ENCODE measurements at regions not wholly inside any gene's neighbourhood (a gene's known extent, or its start where the extent isn't known, plus 50 kb on each side); places are given as distances from the start of the nearest gene placed in this dataset.
"Not testable (repeated sequence)": the region's sequence is repeated elsewhere in the genome, so short reads cannot be mapped to it uniquely, and the experiment has no call there.

DNA sequence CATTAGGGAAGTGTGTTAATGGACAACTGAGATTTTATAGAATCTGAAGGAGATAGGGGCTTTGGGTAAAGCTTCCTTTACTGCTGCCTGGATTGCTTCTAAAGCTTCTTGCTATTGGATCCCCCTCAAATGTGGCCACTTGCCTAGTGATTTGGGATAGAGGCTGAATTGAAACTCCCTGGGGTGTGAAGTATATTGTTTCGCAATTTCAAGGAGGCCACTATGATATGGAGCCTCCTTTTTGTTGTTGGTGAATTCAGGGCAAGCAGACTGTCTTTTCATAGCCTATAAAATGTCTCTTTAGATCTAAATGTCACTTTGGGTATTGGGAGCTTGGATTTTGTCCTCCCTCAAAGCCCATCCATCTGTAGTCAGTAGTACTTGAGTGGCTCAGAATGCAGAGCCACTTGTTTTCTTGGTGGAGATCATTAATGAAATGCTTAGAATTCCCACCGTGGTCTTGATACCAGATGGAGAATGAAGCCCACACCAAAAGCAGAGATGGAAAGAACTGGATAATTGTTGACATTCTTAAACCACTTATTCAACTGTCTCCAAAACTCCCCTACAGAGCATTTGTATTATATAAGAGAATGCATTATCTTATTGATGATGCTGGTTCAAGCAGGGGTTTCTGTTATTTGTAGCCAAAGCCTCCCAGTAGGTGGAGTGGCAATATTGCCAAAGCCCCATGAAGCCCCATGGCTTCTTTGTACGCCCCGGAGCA is 144.3 kb upstream of the KCNE2 start:
- DNase-seq (ENCODE audit: low read depth), result no peak

DNA sequence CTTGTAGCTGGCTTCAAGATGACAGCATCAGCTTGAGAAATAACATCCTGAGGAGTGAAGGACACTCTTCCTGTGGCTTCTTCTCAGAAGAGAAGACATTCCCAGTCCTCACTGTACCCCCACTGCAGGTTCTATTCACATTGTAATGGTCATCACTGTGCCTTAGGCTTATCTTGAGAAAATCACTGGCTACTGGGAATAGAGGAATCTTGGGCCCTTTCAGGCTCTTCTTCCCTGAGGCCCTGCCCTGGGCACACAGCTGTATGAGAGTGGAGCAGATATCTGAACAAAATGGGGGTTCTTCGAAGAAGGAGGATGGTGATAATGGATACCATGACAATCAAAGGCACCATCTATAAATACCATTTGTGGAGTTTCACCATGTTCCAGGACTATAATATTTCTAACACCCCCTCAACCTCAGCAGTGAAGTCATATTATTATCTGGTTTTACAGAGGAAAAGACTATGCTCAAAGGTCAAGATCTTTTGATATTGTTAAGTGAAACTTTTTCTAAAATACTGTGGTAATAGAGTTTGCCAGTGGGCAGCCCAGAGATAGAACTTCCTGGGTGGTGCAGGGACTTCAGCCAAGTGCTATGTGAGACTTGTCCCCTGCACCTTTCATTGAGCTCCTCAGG is 143.1 kb upstream of the KCNE2 start:
- no peak for DNase-seq (ENCODE audit: low read depth)

DNA sequence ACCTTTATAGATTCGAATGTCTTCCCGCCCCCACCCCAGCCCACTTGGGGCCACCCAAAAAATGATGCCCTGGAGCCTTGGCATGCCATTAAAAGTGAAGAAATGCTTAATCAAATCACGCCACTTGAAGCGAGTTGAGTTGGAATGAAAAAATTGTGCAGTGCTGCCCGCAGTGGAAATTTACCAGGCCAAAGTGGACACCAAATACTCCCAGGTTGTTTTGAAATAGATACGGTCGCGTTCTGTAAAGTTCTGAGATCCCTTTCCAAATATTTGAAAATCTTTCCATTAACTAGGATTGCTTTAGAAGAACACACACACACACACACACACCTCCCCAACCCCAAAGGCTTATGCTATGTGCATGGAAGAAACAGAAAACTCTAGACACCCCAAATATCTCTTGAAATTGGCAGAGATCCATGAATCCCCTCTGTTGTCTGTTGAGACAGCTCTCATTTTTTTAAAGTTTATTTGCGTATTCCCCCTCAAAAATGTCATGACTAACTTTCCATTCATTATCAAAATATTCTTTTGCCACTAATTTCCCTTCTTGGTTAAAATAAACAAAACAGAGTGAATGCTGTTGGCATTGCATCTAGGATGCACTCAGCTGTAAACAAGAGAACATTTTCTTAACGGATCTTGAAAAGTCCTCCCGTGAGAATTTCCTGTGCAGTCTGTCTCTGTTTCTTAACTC is 142.3 kb upstream of the KCNE2 start:
- DNase-seq (ENCODE audit: low read depth), result no peak

DNA sequence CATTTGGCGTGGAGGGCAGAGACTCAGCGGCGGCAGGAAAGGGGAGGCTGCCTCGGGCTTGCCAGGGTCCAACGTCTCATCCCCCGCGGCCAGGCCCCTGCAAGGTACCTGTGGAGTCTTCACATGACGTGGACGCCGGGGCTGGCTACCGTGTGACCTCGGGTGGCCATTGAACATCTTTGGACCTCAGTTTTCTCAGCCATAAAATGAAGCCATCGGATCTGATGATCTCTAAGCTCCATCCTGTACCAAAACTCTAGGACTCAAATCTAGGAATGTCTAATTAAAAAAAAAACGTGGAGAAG is 141.8 kb upstream of the KCNE2 start:
- DNase-seq (ENCODE audit: low read depth), result no peak

DNA sequence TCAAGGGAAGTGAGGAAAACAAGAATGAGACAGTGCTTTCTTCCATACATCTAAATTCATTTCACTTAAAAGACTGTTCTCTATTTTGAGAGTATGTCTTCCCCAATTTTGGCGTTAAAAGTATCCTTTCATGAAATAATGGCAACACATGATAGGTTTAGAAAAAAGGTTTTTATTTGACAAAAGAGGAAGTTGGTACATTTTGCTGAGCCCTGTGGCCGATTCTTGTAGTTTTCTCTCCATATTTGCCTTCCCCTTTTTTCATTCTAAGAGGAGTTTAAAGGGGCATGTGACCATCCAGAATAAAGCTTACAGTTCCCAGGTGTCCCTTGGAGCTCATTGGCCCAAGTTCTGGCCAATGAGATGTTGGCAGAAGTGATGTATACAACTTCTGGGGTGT is 140.4 kb upstream of the KCNE2 start:
- no peak for DNase-seq (ENCODE audit: low read depth)

DNA sequence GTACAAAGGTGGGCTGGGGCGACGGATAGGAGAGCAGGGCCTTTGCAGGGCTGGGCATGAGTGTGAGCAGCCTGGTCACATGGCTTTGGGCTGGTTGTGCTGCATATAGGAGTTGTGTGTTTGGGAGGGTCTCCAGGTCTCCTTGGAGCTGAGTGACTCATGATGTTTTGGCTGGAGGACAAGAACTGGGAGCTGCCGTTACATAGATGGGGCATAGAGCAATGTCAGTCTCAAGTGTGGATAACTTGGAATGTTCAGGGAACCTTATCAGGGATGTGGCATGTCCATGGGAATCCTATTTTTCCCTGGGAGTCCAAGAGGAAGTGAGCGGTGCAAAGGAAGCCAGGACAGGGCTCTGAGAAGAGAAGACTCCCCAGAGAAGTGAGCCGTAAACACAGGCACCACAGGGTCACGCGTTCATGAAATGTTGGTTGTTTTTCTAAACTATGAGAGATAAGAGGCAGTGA is 136.4 kb upstream of the KCNE2 start:
- no peak for DNase-seq (ENCODE audit: low read depth)

DNA sequence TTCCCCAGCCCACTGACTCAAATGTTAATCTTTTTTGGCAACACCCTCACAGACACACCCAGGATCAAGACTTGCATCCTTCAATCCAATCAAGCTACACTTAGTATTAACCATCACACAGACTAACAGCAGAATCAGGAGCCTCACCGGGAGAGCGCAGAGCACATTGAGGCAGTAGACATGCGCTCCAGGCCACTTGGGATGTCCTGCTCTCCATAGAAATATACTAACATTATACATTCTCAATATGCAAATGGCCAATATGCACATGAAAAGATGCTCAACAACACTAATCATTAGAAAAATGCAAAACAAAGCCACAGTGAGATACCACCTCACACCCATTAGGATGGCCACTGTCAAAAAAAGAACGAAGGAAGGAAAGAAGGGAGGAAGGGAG is 135.0 kb upstream of the KCNE2 start:
- DNase-seq (ENCODE audit: low read depth), result no peak

DNA sequence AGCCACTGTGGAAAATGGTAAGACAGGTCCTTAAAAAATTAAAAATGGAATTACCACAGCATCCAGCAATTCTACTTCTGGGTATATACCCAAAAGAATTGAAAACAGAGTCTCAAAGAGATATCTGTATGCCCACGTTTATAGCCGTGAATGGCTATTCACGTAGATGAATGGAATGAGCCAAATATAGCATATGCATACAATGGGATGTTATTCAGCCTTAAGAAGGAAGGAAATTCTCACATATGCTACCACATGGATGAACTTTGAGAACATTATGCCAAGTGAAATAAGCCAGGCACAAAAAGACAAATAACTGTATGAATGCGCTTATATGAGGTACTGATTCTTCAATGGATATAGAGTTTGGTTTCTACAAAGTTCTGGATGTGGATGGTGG is 134.5 kb upstream of the KCNE2 start:
- DNase-seq (ENCODE audit: low read depth), result no peak

DNA sequence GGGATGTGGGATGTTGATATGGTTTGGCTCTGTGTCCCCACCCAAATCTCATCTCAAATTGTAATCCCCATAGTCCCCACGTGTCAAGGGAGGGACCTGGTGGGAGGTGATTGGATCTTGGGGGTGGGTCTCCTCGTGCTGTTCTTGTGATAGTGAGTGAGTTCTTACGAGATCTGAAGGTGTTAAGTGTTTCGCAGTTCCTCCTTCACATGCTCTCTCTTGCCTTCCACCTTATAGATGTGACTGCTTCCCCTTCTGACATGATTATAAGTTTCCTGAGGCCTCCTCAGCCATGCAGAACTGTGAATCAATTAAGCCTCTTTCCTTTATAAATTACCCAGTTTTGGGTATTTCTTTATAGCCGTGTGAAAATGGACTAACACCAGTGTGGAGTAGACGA is 130.1 kb upstream of the KCNE2 start:
- not testable (repeated sequence) for DNase-seq (ENCODE audit: low read depth)

DNA sequence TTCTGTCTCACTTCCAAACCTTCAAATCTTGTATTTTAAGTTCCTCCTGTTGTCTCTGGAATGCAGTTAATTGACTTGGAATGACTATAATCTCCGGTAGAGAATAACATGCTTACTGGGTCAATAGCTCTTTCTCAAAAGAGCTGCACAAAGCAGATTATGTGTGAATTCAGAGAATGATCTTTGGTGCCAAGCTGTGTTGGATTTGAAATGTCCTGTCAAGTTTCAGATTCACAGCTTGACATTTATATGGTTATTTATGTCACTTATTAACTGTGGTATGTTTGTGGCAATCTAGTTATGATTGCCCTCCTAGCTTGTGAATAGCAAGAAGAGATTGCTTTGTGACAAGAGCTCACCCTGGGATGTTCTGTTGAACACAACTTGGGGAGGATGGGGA is 128.3 kb upstream of the KCNE2 start:
- DNase-seq (ENCODE audit: low read depth), result no peak

DNA sequence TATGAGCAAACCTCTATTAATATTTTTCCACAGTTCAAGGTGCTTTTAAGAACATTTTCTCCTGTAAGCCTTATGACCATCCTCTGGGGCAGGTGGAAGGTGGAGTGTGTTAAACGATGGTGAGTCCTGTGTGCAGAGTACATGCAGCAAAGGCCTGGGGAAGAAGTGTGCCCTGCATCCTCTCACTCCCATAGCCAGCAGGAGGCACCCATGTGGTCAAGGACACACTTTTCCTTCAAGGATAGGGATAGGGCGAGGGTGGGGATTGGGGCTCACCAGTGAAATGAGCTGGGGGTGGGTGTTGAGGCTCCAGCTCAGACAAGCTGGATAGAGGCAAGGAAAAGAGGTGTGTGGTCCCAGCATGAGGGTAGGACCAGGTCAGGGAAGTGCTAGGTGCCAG is 120.8 kb upstream of the KCNE2 start:
- no peak for DNase-seq (ENCODE audit: low read depth)

DNA sequence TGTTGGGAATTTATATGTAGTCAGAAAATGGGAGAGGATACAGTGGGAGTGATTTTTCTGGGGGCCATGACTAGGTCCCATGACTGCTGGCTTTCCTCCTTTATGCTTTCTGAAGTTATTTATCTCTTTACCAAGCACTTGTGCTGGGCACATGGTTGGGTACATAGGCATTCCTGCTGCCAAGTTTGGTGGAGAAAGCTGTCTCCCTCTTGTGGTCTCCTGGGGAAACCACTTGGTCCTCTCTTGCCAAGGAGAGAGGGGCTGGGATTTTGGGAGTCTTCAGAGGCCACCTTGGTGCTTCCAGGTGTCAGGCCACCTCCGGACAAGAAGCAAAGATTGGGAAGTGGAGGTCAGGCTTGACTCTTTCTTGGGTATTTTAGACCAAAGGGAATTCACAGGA is 120.2 kb upstream of the KCNE2 start:
- DNase-seq (ENCODE audit: low read depth), result no peak

DNA sequence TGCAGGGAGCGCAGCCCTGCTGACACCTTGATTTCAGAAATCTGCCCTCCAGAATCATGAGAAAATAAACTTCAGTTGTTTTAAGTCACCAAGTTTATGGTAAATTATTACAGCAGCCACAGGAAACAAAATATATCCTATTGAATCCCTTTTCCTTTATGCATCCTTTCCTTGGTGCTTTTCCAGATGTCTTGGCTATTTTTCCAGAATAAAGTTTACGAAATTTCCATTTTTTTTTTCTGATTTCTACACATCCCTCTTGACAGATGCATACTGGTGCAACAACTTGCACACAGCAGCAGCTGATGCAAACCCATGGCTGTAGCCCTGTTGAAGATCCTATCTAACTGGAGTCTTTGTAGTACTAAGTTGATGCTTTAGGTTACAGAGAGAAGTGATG is 111.1 kb upstream of the KCNE2 start:
- no peak for DNase-seq (ENCODE audit: low read depth)

DNA sequence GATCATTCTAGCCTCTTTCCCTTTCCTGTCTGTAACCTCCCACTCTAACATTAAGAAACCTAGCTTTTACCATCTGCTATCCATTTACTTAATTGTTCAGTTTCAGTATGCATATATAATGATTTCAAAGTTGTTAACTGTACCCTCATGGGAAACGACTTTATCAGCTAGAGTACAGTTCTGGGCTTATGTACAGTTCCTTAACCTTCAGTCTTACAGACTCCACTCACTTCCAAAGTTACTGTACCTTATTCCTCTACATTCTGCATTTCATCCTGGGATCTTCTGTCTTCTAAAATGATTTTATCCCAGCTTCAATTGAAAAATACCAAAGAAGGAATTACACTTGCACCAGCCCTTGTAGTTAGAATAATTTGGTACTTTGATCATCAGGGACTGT is 108.7 kb upstream of the KCNE2 start:
- DNase-seq (ENCODE audit: low read depth), result no peak

DNA sequence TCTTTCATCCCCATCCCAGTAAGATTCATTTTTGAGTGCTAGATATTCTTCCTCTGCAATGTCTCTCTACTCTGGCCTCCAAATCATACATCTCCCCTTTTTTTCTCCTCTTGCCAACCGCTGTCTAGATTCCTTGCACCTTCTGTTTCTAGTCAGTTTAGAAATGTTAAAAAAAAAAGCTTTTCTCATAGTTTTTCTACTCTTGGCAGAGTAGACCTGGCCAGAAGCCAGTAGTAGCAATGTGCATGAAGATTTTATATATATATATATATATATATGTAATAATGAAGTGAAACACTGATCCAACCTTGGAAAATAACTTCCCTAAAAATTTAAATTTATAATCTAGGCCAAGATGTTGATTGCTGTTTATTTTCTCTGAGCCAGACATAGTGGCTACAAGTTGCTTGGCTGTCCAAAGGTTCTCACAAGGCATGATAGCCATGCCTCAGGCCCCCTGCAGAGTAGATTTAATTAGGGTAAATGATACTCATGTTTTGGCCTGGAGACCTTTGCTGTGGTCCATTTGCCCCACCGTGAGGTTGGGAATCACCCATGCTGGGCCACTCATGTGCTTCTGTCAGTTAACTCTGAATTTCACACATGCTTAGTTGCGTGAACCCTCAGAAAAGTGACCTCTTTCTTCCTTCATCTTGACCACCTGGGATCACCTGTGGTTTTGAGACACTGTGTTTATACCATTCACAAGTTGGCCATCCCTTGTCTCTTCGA is 103.4 kb upstream of the KCNE2 start:
- DNase-seq (ENCODE audit: low read depth), result no peak

DNA sequence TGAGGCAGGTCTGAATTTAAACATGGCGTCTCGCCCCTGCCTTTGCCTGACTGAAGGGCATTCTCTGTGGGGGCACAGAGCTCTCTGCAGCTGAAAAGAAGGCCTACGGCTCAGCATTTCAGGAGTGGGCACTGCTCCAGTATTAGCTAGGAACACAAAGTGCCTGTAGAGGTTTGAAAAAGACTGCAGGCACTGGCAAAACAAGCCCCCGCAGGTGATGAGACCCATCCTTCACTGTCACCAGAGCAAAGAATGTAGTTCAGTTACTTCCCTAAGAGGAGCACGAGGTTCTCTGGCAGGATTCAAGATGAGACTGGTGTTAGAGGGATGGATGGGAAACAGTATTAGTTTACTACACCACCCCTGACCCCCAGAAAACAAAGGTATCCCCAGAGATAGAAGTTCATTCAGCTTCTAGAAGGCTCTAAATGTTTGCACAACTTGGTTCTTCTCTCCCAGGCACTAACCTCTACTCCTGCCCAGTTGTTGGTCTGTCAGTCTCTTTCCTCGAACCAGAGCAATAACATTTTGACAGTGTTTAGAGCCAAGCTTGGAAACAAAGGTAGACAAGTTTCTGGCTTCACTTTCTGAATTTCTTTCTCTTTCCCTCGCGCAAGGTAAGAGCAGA is 101.9 kb upstream of the KCNE2 start:
- DNase-seq (ENCODE audit: low read depth), result no peak

DNA sequence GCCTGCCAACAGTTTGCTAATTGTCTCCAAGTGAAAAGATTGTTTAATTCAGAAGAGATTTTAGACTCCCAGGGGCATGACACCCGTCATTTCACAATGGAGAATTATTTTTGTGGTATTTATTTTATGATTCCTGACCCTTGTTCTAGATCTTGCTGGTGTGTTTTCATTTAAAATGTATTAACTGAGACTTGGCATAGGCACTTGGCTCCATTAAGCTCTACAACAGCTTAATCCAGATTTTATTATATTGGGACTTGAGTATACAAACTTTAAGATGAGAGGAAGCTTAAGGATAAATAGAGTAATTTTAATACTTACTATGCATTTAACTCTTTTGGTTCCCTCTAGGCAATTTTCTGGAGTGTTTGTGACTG is 101.3 kb upstream of the KCNE2 start:
- no peak for DNase-seq (ENCODE audit: low read depth)

DNA sequence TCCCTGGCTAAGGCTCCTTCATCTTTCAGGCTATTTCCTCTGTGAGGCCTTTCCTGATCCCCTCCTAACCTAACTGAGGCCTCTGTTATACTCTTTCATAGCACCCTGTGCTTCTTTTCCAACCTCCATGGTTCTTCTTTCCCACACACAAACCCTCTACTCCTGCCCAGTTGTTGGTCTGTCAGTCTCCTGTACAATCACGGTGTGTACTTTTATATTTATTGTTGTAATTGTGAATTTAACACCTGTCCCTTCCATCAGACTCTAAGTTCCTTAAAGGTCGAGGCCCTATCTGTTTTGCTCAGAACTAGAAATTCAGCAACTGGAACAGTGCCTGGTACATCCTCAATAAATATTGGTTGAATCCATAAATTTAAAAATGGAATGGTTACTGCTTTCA is 100.2 kb upstream of the KCNE2 start:
- DNase-seq (ENCODE audit: low read depth), result no peak

DNA sequence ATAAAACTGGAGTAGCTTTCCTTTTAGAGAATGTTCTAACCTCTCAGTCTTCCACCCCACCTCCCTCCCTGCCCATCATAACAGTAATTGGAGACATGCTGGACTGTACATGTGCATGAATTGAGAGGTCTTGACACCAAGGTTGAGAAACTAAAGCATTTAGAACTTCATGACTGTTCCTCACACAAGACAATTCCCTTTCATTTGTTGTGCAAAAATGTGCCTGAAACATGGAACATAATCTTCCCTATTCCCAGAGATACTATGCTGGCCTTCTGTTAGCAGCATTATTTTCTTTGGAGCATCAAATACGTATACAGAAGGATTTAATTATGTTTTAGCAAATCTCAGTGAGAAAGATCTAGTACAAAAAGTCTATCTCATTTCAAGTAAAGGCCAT is 97.5 kb upstream of the KCNE2 start:
- DNase-seq (ENCODE audit: low read depth), result no peak

DNA sequence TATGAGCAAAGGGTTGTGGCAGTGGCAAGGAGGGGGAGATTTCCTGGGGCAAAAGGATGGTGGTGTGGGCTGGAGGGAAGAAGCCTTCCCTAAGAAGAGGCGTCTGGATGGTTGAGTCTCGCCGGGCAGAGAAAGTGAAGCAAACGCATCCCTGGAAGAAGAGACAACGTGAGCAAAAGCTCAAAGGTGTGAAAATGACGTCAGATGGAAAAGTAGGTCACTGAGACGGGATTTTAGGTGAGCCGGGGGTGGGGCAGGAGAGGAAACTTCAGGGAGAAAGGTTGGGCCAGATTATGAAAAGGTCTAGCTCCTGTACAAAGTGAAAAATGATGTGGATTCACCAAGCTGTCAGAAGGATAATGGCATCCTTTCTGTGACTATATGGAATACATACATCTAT is 95.3 kb upstream of the KCNE2 start:
- no peak for DNase-seq (ENCODE audit: low read depth)

DNA sequence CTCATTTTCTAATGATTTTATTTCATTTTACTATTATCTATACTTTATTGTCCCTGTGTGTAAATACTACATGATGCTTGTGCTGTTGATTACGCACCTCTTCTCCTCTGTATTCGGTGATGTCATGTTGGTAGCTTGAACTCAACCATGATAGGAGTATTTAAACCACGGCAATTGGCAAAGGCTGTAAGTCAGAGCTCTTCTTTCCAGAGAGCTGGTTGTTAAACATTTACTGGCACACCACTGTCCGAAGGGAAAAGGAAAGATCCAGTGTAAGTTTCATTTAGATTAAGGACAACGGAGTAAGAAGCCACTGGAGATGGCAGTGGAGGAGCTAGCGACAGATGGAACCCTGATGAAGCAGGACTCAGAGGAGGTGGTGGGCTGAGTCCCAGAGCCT is 93.4 kb upstream of the KCNE2 start:
- DNase-seq (ENCODE audit: low read depth), result no peak

DNA sequence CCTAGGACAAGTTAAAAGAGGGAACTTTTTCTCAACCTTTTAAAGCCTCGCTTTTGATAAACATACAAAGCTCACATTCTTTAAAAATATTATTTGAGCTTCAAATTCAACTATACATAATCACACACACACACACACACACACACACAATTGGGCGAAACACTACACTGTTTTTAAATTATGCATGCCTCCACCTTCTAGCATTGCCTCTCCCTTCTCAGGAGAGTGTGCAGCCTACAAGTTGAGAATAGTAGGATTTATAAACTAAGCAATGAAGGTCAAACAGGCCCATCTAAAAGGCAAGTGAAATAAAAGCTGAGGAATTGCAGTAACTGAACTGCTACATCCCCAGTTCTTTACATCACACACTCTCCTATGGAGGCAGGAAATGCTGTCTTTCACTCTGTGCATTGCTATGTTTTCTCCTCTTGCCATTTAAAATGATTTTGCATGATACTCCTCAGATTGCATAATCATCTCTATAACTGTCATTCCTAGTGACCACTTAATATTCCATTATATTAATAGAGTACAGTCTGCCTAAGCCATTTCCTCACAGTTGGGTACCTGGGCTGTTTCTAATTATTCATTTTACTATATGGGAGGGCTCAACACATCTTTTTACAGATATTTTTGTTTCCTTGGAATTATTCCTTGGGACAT is 92.5 kb upstream of the KCNE2 start:
- no peak for DNase-seq (ENCODE audit: low read depth)
